Osteoblast (primary cell): ENCODE measurements at regions not wholly inside any gene's neighbourhood (a gene's known extent, or its start where the extent isn't known, plus 50 kb on each side); places are given as distances from the start of the nearest gene placed in this dataset.
"Not testable (repeated sequence)": the region's sequence is repeated elsewhere in the genome, so short reads cannot be mapped to it uniquely, and the experiment has no call there.

Experiments
- DNase-seq: peaks from one replicate; pipeline ENCODE4 v3.0.0; 2011; ENCODE audit warnings: low spot score, mixed read lengths; ENCODE audit not compliant: insufficient read length; ENCODE audit errors: missing footprints
- H2AFZ ChIP-seq: 2 replicates; pipeline ENCODE4 v1.6.0; 2011; ENCODE audit warnings: mild to moderate bottlenecking, low read length
- H3K27ac ChIP-seq: 2 replicates; pipeline ENCODE4 v1.5.1; 2011; ENCODE audit warnings: mild to moderate bottlenecking, low read depth, low read length, moderate library complexity
- H3K27me3 ChIP-seq: 2 replicates; pipeline ENCODE4 v1.6.0; 2012; ENCODE audit warnings: mild to moderate bottlenecking, control low read depth, inconsistent platforms, low read length, moderate library complexity; ENCODE audit not compliant: insufficient read depth
- H3K36me3 ChIP-seq: 2 replicates; pipeline ENCODE4 v1.5.1; 2011; ENCODE audit warnings: mild to moderate bottlenecking, low read length, control low read depth, moderate library complexity; ENCODE audit not compliant: insufficient read depth
- H3K4me1 ChIP-seq: 2 replicates; pipeline ENCODE4 v1.5.1; 2011; ENCODE audit warnings: mild to moderate bottlenecking, low read length, control low read depth, moderate library complexity; ENCODE audit not compliant: insufficient read depth
- H3K4me2 ChIP-seq: 2 replicates; pipeline ENCODE4 v1.6.0; 2011; ENCODE audit warnings: mild to moderate bottlenecking, low read length; ENCODE audit not compliant: insufficient read depth
- H3K4me3 ChIP-seq: fragments of 200-600 bp; sonication (generic); 3 replicates; pipeline ENCODE4 v1.5.1; 2012; ENCODE audit warnings: mild to moderate bottlenecking, low read length, inconsistent platforms; ENCODE audit not compliant: insufficient read depth
- H3K79me2 ChIP-seq: 2 replicates; pipeline ENCODE4 v1.6.0; 2012; ENCODE audit warnings: mild to moderate bottlenecking, low read length, control low read depth, inconsistent platforms; ENCODE audit not compliant: insufficient read depth
- H3K9me3 ChIP-seq: 2 replicates; pipeline ENCODE4 v1.5.1; 2011; ENCODE audit warnings: low read depth, low read length, control low read depth
- H4K20me1 ChIP-seq: 2 replicates; pipeline ENCODE4 v1.6.0; 2012; ENCODE audit warnings: mild to moderate bottlenecking, low read length, control low read depth; ENCODE audit not compliant: insufficient read depth
- TF ChIP-seq, protein P1 (sequence below): IDR thresholded peaks from 2 replicates; pipeline ENCODE4 v1.5.1; 2011; ENCODE audit warnings: mild to moderate bottlenecking, low read depth, low read length, moderate library complexity; ENCODE audit errors: extremely low read depth

DNA sequence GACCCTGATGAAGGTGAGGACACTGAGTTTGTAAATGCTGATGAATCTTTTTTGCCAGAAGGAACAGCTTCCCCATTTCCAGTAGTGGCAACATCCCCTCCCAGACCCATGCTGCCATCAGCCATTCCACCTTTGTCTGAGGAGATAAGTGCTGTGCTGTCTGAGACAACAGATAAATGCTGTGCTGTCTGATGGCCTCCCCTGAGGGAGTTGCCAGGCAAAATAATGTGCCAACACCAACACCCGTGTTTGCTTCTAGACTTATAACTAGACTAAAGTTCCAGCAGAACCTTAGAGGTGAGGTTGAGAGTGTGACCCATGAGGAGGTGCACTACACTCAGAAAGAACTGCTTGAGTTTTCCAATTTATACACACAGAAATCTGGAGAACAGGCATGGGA lies 349.5 kb downstream of the C12orf75 start:
- Histone ChIP-seq H3K9me3 (no peaks in the 10 kb centered on the region), H3K4me2 (no peak overlapping the region), H4K20me1 (no peaks in the 10 kb centered on the region), H3K27ac (no peak overlapping the region), H3K4me3 (no peak overlapping the region), H3K4me1 (no peaks in the 10 kb centered on the region), H3K27me3 (no peaks in the 10 kb centered on the region), H3K79me2 (no peaks in the 10 kb centered on the region), H2AFZ (no peak overlapping the region), H3K36me3 (no peaks in the 10 kb centered on the region)
- TF ChIP-seq, protein P1, sequence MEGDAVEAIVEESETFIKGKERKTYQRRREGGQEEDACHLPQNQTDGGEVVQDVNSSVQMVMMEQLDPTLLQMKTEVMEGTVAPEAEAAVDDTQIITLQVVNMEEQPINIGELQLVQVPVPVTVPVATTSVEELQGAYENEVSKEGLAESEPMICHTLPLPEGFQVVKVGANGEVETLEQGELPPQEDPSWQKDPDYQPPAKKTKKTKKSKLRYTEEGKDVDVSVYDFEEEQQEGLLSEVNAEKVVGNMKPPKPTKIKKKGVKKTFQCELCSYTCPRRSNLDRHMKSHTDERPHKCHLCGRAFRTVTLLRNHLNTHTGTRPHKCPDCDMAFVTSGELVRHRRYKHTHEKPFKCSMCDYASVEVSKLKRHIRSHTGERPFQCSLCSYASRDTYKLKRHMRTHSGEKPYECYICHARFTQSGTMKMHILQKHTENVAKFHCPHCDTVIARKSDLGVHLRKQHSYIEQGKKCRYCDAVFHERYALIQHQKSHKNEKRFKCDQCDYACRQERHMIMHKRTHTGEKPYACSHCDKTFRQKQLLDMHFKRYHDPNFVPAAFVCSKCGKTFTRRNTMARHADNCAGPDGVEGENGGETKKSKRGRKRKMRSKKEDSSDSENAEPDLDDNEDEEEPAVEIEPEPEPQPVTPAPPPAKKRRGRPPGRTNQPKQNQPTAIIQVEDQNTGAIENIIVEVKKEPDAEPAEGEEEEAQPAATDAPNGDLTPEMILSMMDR: no peak
- DNase-seq: no peak

DNA sequence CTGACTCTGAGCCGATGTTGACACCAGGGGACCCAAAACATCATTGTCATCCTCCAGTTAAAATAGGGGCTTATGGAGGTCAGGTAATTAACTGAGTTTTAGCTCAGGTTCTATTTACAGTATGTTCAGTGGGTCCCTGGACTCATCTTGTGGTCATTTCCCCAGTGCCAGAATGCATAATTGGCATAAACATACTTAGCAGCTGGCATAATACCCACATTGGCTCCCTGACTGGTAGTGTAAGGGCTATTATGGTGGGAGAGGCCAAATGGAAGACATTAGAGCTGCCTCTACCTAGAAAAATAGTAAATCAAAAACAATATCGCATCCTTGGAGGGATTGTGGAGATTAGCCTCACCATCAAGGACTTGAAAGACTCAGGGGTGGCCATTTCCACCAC lies 350.9 kb downstream of the C12orf75 start:
- Histone ChIP-seq H3K79me2 (no peaks in the 10 kb centered on the region), H3K27ac (no peak overlapping the region), H3K27me3 (no peaks in the 10 kb centered on the region), H3K9me3 (no peaks in the 10 kb centered on the region), H2AFZ (no peak overlapping the region), H3K4me1 (no peaks in the 10 kb centered on the region), H4K20me1 (no peaks in the 10 kb centered on the region), H3K36me3 (no peaks in the 10 kb centered on the region), H3K4me2 (no peak overlapping the region), H3K4me3 (no peak overlapping the region)
- DNase-seq: no peak
- TF ChIP-seq, protein P1: no peak

DNA sequence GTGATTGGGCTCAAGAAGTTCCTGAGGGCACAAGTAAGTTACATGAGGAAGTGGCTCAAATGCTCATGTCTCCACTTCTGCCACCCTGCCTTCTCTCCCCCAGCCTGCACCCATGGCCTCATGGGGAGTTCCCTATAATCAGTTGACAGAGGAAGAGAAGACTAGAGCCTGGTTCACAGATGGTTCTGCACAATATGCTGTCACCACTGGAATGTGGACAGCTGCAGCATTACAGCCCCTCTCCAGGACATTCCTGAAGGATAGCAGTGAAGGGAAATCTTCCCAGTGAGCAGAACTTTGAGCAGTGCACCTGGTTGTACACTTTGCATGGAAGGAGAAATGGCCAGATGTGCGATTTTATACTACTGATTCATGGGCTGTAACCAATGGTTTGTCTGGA lies 352.3 kb downstream of the C12orf75 start:
- H3K4me1 ChIP-seq, H3K27me3 ChIP-seq, H3K27ac ChIP-seq, H3K4me2 ChIP-seq, H3K36me3 ChIP-seq, H3K4me3 ChIP-seq, H3K9me3 ChIP-seq, H2AFZ ChIP-seq, DNase-seq, H4K20me1 ChIP-seq, H3K79me2 ChIP-seq: not testable (repeated sequence)

DNA sequence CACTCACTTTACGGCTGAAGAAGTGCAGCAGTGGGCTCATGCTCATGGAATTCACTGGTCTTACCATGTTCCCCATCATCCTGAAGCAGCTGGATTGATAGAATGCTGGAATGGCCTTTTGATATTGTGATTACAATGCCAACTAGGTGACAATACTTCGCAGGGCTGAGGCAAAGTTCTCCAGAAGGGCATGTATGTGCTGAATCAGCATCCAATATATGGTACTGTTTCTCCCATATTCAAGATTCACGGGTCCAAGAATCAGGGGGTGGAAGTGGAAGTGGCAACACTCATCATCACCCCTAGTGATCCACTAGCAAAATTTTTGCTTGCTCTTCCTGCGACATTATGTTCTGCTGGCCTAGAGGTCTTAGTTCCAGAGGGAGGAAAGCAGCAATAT lies 353.3 kb downstream of the C12orf75 start:
- H3K79me2 ChIP-seq, H3K4me2 ChIP-seq, H3K4me3 ChIP-seq, H2AFZ ChIP-seq, H3K36me3 ChIP-seq, H3K4me1 ChIP-seq, DNase-seq, H4K20me1 ChIP-seq, H3K9me3 ChIP-seq, H3K27ac ChIP-seq, H3K27me3 ChIP-seq: not testable (repeated sequence)

DNA sequence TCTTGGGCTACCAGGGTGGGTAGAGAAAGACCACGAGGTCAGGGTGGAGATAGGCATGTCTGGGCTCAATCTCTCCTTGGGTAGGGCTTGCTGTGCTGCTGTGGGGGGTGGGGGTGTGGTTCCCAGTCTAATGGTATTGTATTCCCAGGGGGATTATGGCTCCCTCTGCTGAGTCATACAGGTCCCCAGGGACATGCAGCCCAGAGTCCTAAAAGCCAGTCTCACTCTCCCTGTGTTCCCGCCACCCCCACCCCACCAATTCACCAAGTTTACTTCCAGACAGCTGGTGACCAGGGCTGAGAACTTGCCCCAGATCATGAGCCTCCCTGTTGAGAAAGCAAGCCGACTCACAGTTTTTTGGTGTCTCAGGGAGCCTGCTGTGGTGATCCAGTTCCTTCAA lies 367.6 kb downstream of the C12orf75 start:
- Histone ChIP-seq H3K4me3 (no peak overlapping the region), H3K9me3 (no peaks in the 10 kb centered on the region), H2AFZ (no peak overlapping the region), H3K27me3 (no peaks in the 10 kb centered on the region), H3K36me3 (no peaks in the 10 kb centered on the region), H3K79me2 (no peaks in the 10 kb centered on the region), H3K4me1 (no peaks in the 10 kb centered on the region), H4K20me1 (no peaks in the 10 kb centered on the region), H3K27ac (no peak overlapping the region), H3K4me2 (no peak overlapping the region)
- no peak for DNase-seq
- TF ChIP-seq, protein P1: no peak
